Lower leg skin (tissue), 3 donors: ENCODE measurements at regions not wholly inside any gene's neighbourhood (a gene's known extent, or its start where the extent isn't known, plus 50 kb on each side); places are given as distances from the start of the nearest gene placed in this dataset.

Experiments
- POLR2A ChIP-seq, 2 donors: fragments of 450-650 bp; IDR thresholded peaks; one replicate each; pipeline ENCODE4 v1.6.1; 2016 to 2017; ENCODE audit warnings: antibody characterized with exemption in 2 of 2, mild to moderate bottlenecking in 1 of 2, moderate library complexity in 1 of 2
- TF ChIP-seq, protein P1 (sequence below), 3 donors: fragments of 450-650 bp; IDR thresholded peaks; one replicate each; pipeline ENCODE4 v1.5.1; 2016; ENCODE audit warnings: antibody characterized with exemption in 3 of 3, mild to moderate bottlenecking in 3 of 3, moderate library complexity in 2 of 3

DNA sequence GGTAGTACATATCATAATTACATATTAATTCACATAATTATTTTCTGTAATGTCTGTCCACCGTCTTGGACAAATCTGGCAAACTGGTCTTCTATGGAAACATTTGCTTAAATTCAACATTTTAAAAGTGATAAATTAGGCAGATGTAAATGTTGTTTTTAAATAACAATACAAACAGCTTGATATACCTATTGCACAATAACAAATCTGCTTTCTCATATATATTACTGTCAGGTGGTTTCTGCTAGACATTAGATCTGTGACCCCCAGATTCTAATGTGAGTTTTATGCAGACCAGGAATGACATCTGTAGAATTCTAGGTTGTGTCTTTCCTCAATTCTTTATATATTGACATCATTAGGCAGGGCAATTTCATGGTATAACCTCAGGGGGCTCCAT lies 173.3 kb downstream of the CCDC59 start:
- TF ChIP-seq, protein P1, sequence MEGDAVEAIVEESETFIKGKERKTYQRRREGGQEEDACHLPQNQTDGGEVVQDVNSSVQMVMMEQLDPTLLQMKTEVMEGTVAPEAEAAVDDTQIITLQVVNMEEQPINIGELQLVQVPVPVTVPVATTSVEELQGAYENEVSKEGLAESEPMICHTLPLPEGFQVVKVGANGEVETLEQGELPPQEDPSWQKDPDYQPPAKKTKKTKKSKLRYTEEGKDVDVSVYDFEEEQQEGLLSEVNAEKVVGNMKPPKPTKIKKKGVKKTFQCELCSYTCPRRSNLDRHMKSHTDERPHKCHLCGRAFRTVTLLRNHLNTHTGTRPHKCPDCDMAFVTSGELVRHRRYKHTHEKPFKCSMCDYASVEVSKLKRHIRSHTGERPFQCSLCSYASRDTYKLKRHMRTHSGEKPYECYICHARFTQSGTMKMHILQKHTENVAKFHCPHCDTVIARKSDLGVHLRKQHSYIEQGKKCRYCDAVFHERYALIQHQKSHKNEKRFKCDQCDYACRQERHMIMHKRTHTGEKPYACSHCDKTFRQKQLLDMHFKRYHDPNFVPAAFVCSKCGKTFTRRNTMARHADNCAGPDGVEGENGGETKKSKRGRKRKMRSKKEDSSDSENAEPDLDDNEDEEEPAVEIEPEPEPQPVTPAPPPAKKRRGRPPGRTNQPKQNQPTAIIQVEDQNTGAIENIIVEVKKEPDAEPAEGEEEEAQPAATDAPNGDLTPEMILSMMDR (IDR thresholded peaks at IDR 0.05) = no peak
- TF ChIP-seq POLR2A (IDR thresholded peaks at IDR 0.05) = no peak
